ENCODE measurements at regions not wholly inside any gene's neighbourhood (a gene's known extent, or its start where the extent isn't known, plus 50 kb on each side); places are given as distances from the start of the nearest gene placed in this dataset.

DNA sequence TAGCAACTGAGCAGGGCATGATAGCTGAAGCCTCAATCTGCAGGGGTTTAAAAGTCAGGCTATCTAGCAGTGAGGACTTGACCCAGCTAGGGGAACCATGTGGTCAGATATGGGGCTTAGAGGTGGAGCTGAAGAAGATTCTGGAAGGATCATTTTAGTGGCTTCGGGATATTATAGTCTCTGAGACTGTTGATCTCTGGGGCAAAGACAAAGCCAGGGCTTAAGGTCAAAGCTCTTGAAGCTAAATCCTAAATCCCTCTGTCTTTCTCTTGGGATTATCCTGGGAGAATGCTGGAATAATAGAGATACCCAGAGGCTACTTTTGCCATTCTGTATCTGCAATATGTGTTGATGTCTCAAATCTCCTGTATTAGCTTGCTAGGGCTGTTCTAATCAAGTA lies 132.2 kb downstream of the DHX35 start:
- TF ChIP-seq, protein P1, sequence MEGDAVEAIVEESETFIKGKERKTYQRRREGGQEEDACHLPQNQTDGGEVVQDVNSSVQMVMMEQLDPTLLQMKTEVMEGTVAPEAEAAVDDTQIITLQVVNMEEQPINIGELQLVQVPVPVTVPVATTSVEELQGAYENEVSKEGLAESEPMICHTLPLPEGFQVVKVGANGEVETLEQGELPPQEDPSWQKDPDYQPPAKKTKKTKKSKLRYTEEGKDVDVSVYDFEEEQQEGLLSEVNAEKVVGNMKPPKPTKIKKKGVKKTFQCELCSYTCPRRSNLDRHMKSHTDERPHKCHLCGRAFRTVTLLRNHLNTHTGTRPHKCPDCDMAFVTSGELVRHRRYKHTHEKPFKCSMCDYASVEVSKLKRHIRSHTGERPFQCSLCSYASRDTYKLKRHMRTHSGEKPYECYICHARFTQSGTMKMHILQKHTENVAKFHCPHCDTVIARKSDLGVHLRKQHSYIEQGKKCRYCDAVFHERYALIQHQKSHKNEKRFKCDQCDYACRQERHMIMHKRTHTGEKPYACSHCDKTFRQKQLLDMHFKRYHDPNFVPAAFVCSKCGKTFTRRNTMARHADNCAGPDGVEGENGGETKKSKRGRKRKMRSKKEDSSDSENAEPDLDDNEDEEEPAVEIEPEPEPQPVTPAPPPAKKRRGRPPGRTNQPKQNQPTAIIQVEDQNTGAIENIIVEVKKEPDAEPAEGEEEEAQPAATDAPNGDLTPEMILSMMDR (IDR thresholded peaks at IDR 0.05; ENCODE audit: insufficient read depth, missing control alignments), result no peak
- FAIRE-seq (no peak), DNase-seq (ENCODE audit: insufficient read length, low spot score) (no peak)

DNA sequence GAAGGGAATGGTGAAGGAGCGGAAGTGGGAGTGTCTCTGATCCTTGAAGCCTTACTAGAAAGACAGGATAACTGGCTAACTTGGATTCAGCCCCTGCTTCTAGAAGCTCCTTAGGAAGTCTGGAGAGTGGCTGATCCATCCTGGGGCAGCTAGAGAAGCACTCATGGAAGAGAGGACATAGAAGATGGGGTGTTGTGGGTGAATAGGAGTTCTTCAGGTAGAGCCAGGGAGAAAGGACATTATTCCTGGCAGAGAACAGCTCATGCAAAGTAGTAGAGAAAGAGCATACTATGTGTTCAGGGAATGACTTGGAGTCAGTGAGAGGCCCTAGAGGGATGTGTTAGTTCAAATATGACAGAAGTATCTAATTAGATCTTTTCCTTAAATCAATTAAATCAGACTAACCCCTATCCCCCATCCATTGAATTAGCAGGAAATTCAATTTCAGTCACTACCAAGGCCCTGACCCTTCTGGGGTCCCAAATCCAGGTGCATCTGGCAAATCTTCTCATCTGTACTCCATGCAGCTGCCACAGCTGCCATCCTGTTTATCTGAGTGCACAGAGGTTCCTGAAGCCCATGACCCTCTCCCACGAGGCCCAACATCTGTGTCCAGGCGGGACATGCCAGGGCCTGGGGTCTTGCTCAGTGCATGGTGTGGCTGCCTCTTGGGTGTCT lies 130.7 kb downstream of the DHX35 start:
- TF ChIP-seq, protein P1 (IDR thresholded peaks at IDR 0.05; ENCODE audit: insufficient read depth, missing control alignments), result no peak
- FAIRE-seq, result no peak
- DNase-seq (ENCODE audit: insufficient read length, low spot score), result no peak

DNA sequence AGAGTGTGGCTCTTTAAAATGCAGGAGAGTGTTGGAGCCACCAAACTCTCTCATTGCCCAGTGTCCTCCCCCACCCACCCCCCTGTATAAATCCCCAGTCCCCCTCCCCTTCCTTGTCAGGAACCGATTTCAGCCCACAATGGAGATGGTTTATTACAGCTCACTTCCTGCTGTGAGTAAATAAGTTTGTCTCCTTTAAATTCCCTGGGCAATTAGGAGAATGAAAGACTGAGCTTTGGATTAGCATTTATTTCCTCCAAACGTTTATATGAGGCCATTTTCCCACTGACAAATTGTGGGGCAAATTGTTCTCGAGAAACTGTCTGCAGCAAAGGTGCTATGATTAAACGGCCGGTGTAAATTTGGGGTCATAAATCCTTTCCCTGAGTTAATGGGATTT lies 128.8 kb downstream of the DHX35 start:
- DNase-seq (ENCODE audit: insufficient read length, low spot score), result no peak
- TF ChIP-seq, protein P1 (IDR thresholded peaks at IDR 0.05; ENCODE audit: insufficient read depth, missing control alignments), result no peak
- FAIRE-seq, result no peak

DNA sequence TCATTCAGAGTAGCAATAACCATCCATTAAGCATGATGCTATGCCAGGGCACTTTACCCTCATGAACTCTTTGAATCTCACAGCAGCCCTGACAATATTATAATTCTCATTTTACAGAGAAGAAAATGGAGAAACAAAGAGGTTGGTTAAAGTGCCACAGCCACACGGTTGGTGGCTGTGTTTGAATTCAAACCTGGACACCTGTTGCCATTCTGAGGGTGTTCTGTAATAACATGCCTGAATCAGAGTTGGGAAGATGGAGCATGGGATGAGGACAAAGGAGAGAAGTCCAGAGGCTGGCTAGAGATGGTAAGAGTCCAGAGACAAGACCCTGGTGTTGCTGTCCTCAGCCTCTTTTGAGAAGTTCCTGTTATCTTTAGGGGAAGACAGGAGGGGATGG lies 127.7 kb downstream of the DHX35 start:
- TF ChIP-seq, protein P1 (IDR thresholded peaks at IDR 0.05; ENCODE audit: insufficient read depth, missing control alignments), result no peak
- DNase-seq (ENCODE audit: insufficient read length, low spot score), result no peak
- no peak for FAIRE-seq

All from D721Med (cell line).